ENCODE measurements at regions not wholly inside any gene's neighbourhood (a gene's known extent, or its start where the extent isn't known, plus 50 kb on each side); places are given as distances from the start of the nearest gene placed in this dataset.

DNA sequence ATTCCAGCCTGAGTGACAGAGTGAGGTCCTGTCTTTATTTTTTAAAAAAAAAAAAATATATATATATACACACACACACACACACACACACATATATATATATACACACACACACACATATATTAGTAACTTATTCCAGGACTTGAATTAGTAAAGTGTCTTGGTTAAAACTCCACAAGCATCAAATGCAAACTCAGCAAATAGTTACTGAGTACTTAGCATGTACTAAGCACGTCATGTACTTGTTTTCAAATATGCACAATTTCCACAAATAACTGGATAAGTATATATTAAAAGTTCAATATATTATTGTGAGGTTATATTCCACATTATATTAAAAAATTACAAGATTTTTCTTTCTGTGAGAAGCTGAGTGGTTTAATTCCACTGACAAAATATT, 304.7 kb downstream of the ZEB2 start:
- no peak for DNase-seq (ENCODE audit: low read depth in 2 of 2)

DNA sequence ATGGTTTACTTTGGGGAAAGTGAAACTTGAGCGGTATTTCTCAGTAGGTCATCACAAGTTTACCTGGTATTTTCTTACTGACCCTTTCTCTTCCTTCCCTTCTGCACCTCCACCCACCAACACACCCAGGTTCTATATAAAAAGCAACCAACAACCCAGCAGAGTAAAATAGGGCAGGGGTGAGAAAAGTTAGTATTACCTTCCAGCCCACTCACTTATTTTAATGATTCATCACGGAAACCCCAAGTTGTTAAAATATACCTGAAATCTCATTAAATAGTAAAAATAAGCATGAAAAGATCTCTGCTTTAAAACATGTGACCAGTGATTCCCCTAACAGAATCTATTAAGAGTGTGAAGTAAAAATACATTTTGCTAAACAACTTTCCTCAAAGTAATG, 306.1 kb downstream of the ZEB2 start:
- no peak for DNase-seq (ENCODE audit: low read depth in 2 of 2)

DNA sequence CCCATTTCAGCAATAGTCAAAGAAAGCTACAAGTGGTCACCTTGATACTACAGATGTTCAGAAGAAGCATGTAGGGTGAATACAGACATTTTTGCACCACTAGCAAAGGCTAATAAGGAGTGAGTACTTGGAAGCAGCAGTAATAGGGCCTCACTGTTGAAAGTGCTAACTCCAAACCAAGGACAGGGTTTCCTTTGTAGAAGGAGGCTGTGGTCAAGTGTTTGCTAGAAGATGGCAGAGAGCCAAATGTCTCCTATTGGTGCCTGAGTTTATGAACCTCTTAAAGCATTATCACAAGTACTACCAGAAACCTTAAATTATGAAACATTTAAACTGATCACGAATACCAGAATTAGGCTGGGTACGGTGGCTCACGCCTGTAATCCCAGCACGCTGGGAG, 308.1 kb downstream of the ZEB2 start:
- DNase-seq (ENCODE audit: low read depth in 2 of 2) = no peak

DNA sequence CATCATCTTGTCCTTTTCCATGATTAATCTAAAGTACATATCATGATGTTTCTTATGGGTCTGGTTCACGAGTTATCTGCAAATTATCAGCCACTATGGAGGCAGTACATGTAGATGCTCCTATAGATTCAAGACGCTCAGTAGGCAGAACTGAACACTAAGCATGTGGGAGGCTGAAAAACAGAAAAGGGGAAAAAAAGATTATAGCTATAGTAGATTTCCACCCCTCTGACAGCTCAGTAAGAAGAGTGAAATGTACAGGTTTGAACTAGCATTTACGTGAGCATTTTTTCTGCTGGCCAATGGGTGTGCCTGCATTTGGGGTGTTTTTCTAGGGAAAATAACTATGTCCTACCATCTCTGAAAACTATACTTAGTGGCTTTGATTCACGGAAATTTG, 308.9 kb downstream of the ZEB2 start:
- no peak for DNase-seq (ENCODE audit: low read depth in 2 of 2)

DNA sequence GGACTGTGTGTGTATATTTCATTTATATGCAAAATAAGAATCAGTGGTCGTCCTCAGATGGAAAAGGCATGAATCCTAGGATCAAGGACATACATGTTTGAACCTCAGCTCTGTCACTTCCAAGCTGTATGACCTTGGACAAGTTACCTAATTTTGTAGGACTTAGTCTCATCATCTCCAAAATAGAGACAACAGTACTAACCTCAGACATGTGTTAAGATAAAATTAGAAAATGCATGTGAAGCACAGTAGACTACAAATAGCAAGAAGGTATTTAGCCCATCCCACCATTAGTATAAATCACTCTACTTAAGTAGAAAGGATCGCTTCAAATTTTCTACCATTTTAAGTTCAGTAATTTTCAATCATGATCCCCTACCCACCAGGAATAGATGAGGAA, 309.8 kb downstream of the ZEB2 start:
- no peak for DNase-seq (ENCODE audit: low read depth in 2 of 2)

DNA sequence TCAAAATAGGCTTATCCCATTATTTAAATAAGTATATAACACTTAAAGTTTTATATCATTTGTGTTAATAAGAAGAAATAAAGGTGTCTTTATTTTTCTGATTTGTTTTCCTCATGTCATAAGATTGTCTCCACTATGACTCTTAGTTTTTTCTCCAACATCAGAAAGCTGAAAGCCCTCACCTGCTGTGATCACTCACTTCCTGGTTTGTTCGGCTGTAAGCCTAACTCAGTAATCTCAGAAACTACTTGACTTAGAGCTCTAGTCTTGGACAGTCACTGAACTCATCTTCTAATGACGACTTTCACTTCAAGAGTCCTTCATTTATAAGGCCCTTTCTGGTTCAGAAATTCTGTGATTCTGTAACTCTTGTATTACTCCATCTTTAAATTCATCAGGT, 311.0 kb downstream of the ZEB2 start:
- no peak for DNase-seq (ENCODE audit: low read depth in 2 of 2)

DNA sequence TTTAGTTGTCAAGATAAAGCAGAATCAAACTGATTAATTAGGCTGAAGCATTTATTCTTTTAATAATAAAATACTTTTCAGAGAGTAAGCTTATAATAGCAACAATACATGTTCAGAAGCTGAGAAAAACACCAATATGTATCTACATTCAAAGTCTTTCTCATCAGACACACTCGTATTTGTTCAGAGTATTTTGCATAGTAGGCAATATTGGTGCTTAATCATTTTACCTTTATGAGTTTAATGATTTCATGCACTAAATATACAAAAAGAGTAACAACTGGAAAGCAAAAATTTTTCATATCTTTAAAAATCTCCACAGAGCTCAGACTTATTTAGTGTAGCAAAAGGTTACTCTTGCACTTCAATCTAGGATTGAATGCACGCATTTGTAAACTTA, 313.9 kb downstream of the ZEB2 start:
- no peak for DNase-seq (ENCODE audit: low read depth in 2 of 2)

DNA sequence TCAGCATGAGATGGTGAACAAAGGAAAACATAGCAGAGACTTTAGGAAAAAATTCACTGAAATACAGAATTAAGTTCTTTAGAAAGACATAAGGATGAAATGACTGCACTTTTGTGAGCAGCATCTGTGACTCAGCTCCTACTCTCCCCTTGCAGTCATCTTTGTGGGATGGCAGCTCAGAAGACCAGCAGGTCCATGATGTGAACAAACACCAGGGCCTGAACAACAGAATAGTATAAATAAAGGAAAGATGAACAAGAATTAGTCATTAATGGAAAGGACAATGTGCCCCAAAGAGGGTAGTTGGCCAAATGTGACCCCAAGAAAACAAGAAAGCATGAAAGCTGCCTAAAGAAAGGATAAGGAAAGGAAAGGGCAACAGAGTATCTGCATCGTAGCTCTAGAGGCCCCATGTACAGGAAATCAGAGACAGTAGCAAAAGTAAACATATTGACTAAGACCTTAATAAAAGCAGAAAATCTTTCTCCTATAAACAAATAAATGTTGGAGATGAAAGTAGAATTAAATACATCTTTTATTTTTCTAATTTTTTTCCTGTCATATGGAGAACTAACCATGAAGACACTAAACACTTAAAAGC, 318.0 kb downstream of the ZEB2 start:
- DNase-seq (ENCODE audit: low read depth in 2 of 2) = no peak

DNA sequence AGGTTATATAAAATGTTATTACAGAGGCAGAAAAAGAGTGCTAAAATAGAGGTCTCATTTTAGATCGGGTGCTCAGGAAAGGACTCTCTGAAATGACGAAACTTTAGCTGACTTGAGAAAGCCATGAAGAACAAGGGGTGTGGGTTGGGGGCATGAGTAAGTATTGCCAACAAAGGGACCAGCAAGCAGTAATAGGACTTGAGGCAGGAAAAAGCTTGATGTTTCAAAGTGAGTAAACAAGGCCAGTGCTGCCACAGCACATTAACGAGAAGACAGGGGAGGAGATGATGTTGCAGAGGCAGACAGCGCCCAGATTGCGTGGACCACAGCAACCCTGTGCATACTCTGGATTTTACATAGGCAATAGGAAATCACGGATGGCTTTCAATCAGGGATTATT, 318.8 kb downstream of the ZEB2 start:
- DNase-seq (ENCODE audit: low read depth in 2 of 2) = no peak

DNA sequence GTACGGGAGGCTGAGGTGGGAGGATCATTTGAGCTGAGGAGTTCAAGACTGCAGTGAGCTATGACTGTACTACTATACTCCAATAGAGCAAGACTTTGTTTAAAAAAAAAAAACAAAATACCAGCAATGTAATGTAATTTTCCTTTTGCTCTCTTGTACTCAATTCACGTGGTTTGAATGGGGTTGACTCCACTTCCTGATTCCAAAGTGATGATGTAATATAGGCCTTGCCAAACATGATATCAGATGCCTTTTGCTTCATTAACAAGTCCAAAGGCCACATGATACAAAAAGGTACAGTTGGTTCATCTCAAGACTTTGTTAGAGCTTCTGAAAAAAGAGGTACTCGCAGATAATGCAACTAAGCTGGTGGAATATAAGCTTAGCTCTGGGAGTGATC, 321.8 kb downstream of the ZEB2 start:
- peak in 1 of 2 experiments; percentile 8 for DNase-seq (ENCODE audit: low read depth in 2 of 2)

DNA sequence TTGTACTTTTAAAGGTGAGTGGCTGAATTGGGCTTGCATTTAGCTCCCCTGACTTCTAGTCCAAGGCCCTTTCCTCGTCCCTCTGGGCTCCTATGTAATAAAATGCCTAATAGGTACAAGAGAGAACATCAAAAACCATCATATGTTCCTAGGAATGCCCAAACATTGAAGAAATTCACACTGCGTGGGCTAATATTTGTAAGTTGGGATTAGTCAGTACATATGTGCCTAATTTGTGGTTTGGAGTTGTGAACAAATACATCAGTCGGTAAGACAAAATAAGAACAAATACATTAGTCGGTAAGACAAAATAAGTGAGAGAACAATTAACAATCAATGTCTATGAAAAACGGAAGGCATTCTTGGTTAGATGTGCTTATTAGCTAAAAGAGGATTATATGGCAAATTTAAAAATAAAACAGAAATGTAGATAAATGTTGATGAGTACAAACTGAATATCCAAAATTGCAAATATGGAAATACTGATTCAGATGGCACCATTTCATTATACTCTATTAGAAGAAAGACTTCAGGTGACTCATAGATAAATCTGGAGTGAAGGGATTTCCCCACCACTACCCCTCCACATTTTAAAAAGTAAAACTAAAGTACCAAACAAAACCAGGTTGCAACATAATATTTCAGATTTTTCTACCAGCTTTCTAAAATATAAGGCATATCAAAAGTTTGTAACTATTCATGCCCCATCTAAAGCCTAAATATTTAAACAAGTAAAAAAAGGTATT, 325.4 kb downstream of the ZEB2 start:
- no peak for DNase-seq (ENCODE audit: low read depth in 2 of 2)

DNA sequence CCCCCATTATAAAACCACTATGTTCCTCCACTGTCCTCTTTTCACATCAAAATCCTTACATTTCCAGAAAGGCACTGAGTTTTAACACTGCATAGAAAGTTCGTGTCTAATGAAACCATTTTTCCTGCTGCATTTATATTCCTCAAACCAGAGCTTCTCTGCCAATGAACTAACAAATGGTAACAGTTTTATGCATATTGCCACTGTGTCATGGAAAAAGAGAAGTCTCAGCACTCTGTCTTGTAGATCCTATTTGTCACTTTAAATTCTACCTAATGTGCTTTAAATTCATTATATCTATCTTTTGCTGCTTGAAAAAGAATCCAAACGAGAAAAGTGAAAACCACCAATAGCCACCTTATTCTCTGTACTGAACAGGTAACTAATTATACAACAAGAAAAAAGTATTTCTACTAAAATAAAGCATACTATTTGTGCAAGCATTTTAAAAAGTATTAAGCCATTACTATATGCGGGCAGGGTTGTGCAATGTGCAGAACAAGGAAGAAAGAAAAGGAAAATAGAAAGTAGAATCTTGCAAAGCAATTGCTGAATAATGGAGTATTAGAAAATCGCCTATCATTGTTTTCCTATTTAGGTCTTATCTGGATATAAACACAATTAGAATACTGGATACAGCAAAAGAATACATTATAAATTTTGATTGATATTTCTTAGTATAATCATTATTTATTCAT, 328.9 kb downstream of the ZEB2 start:
- no peak for DNase-seq (ENCODE audit: low read depth in 2 of 2)

DNA sequence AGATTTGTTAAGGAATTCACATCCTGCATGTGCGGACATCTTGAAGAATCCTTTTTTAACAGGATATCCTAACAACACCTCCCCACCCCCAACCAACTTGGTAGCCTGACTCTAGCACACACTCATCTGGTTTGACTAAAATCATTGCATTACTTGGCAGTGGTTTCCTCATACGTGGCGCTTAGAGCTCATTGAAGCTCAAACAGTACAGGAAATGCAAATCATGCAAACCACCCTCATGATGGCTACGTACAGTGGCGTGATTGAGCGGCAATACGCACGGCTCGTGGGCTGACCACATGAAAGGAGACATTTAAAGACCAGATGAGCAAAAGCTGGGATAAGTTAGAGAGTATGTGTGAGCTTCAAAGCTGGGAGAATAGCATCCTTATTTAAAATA, 336.2 kb downstream of the ZEB2 start:
- DNase-seq (ENCODE audit: low read depth in 2 of 2) = peak; percentile 98 to 99

DNA sequence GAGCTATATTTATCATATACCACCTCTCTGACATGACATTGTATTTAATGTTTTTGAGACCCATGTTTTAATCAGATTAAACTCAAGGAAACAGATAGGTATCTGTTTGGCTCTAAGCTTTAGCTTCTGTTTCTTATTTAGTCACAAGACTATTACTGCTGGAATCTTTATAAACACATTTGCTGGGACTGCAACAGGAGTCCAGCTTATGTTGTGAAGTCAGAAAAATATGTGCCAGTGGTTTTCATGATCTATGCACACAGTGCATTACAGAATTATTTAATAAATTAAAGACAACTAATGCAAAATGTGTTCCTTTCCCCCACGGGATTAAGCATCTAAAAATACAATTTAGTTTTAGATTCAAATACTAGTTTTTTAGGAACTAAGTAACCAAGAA, 338.9 kb downstream of the ZEB2 start:
- peak; percentile 44 to 48 for DNase-seq (ENCODE audit: low read depth in 2 of 2)

DNA sequence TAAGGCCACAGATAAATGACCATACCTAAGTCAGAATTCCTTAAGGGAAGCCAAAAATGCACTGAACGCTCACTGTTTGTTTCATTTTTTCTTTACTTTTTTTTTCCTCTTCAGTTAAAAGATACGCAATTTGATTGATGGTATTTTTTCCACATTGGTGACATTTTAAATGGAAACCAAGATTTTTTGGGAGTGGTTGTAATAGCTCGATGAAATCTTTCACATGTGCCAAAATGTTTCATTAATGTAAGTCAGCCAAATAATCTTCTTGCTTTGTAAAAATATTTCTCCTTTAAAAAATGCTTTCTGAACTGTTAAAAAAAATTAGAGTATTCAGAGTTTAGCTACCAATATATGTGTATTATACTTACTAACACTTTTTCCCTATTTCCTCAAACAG, 339.8 kb downstream of the ZEB2 start:
- no peak for DNase-seq (ENCODE audit: low read depth in 2 of 2)

DNA sequence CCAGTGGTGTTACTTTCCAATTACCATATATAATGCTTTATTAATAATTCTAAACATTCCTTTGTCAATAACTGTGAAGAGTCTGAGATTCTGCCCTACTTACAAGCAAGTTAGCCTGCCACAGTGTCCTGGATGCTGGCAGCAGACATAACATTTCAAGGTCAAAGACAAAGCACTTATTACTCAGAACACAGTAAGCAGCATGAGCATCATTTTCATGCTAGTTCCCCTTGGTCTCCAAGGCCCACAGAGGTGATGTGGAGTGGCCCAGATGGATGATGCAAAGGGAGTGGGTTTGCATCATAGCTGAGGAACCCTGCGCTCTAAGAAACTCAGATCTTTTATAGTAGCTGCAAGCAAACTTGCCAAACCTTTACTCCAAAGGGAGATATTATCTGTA, 349.7 kb downstream of the ZEB2 start:
- DNase-seq (ENCODE audit: low read depth in 2 of 2) = no peak

DNA sequence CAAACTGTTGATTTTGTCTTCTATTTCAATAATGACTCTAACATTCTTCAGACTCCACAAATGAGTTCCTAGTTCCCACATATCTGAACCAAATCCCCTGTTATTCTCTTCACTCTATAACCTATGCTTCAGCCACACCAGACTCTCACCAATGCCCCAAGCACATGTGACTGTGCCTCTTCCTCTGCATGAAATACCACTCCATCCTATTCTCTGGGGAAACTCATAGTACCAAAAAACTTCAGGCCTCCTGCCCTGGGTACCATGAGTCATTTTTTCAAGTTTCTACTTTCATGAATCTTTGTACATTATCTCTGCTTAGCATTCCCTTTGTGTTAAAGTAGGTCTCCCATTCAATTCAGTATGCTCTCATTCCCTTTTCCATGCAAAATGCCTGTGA, 353.2 kb downstream of the ZEB2 start:
- no peak for DNase-seq (ENCODE audit: low read depth in 2 of 2)

DNA sequence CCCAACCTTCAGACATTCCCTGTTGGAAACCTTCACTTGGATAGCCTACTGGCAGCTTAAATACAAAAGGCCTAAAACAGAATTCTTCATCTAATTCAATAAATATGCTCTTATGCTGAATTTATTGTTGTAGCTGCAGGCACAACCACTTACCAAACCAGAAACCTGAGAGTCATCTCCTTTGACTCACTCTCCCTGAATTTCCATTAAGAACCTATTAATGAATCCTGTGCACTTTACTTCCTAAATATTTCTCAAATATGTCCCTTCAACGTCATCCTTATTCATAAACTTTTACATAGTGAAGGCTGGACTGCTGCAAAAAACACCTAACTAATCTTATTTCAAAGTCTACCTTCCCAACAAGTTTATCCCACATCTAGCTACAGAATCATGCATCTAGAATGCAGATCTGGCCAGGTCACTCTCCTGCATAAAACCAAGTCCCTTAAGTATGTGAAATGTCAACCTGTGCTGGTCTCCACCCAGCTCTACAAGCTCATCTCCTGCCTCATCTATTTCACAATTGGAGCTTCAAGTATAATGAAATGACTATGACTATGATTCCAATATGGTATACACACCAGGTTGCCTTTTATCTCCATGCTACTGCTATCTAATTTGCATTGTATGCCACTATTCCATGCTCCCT, 354.2 kb downstream of the ZEB2 start:
- no peak for DNase-seq (ENCODE audit: low read depth in 2 of 2)

DNA sequence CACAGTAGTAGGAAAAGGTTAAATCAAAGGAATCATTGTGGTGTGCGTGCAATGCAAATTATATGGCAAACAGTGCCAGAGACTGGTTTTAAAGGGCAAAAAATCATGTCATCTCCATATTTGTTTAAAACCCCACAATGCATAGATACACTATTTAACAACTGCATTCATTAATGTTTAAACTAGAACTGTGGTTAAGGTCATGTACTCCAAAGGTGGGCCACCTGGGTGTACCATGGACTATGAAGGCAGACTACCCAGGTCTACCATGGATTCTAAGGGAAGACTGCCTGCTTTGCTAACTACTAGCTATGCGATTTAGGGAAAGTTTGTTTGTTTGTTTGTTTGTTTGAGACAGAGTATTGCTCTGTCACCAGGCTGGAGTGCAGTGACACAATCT, 356.3 kb downstream of the ZEB2 start:
- no peak for DNase-seq (ENCODE audit: low read depth in 2 of 2)

DNA sequence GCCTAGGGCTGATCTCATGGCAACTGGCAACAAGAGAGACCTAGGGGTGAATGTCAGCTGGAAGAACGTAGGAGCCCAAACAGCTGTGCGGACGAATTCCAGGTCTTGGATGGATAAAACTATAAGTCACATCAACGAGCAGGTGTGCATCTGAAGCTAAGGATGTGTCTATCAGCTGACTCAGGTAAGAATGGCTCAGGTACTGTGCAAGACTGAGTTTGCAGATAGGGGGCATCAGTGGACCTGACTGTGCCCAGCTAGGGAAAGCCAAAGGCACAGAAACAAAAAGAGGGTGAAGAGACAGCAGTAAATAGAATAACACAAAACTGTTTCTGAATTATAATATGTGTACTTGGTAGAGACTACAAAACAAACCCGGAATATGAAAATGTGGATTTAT, 357.3 kb downstream of the ZEB2 start:
- DNase-seq (ENCODE audit: low read depth in 2 of 2) = no peak

DNA sequence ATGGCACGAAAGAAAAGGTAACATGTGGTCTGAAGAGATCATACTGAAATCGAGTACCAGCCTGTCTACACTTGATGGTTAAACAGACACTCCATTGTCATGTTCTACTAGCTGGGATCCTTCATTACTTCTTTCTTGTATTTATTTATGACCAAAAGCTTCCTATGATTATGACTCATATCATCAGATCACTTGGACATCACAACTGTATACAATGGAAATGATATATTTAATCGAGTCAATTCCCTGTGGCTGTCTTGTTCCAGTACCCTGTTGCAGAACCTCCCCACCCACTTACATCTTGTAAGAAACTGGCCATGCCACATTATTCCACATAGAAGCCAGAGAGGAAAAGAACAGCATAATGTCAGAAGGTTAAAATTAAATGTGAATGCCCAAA, 358.9 kb downstream of the ZEB2 start:
- no peak for DNase-seq (ENCODE audit: low read depth in 2 of 2)

DNA sequence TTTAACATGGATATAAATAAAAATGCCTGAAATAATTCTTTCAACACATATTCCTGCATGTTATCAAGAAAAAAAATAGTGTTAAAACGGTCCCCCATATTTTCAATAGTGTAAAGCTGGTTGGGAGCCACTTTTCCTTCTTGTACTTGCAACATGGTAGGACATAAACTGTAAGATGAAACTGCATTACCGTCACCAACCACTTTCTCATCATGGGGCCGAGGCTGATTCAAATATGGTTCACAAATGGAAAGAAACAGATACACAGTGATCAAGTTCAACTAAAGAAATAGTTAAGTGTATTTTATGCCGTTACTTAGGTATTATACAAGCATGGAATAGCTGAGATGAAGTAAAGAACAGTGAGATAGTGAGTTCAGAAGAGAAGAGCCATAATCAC, 360.7 kb downstream of the ZEB2 start:
- no peak for DNase-seq (ENCODE audit: low read depth in 2 of 2)

DNA sequence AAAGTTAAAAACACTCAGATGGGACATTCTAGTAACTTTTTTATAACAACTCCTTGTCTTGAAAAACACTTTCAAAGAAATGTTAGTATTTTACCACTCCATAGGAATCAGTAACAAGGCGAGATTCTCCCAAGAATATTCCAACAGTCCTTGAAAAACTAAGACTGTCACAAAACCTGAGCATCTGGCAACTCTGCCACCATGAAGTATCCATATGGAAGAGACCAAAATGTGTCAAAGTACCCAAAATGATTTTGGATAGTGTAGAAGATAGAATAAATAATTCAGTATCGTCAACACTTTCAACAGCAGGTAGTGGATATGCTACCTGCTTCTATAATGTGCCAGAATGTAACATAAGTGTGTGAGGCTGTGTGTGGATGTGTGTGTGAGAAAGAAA, 361.8 kb downstream of the ZEB2 start:
- no peak for DNase-seq (ENCODE audit: low read depth in 2 of 2)

All from fibroblast of skin of left biceps (primary cell).